Stomach (tissue), 8 donors: ENCODE measurements at regions not wholly inside any gene's neighbourhood (a gene's known extent, or its start where the extent isn't known, plus 50 kb on each side); places are given as distances from the start of the nearest gene placed in this dataset.
A peak's percentile ranks its signal among the peaks of the same experiment; 100 is the strongest.

Source experiments
- DNase-seq, 2 donors: peaks; one replicate each; pipeline versions ENCODE4 v3.0.0 to v3.0.0-alpha.2; 2013 to 2019
- H3K27ac ChIP-seq, 5 donors: fragments of 200-600 bp in 4 of 5; sonication (generic) in 4 of 5; one replicate each; pipeline ENCODE4 v1.5.1; 2013 to 2019; ENCODE audit warnings: mild to moderate bottlenecking in 1 of 5, moderate library complexity in 1 of 5
- H3K27me3 ChIP-seq, 3 donors: fragments of 200-600 bp; sonication (generic); one replicate each; pipeline ENCODE4 v1.5.1; 2017 to 2019; ENCODE audit warnings: mixed run types in 1 of 3
- H3K36me3 ChIP-seq, 4 donors: fragments of 200-600 bp; sonication (generic); 1 replicate in 3 of 4; 2 replicates in 1 of 4; pipeline ENCODE4 v1.5.1; 2016 to 2019
- H3K4me1 ChIP-seq, 4 donors: fragments of 200-600 bp; sonication (generic); one replicate each; pipeline ENCODE4 v1.5.1; 2016 to 2019
- H3K4me3 ChIP-seq, 4 donors: fragments of 200-600 bp; sonication (generic) in 3 of 4; one replicate each; pipeline ENCODE4 v1.5.1; 2016 to 2019; ENCODE audit warnings: mild to moderate bottlenecking in 1 of 4
- H3K9me3 ChIP-seq, 4 donors: fragments of 200-600 bp; sonication (generic); one replicate each; pipeline ENCODE4 v1.5.1; 2016 to 2019
- EP300 ChIP-seq: sonication (generic); formaldehyde crosslinking; IDR thresholded peaks from one replicate; pipeline ENCODE4 v1.6.1; 2017; ENCODE audit warnings: antibody characterized with exemption
- POLR2A ChIP-seq, 4 donors: fragments of 450-650 bp; IDR thresholded peaks; one replicate each; pipeline ENCODE4 v1.6.1; 2016; ENCODE audit warnings: antibody characterized with exemption in 4 of 4, control low read depth in 2 of 4, mild to moderate bottlenecking in 1 of 4, moderate library complexity in 1 of 4
- POLR2AphosphoS5 ChIP-seq, 3 donors: sonication (generic); formaldehyde crosslinking; IDR thresholded peaks; one replicate each; pipeline ENCODE4 v1.6.1; 2016; ENCODE audit warnings: antibody characterized with exemption in 3 of 3
- WGBS, 5 donors: extraction: QIAGEN DNeasy Blood & Tissue Kit in 3 of 5; methylation state at CpG; one replicate each; pipeline versions ENCODE4 v1.1.5 to v1.1.7; 2013 to 2018; 5-methylcytosine and 5-hydroxymethylcytosine counted together
- intact Hi-C: fragments of 100-400 bp; cut with DNase I; formaldehyde crosslinking; loops from one replicate; pipeline ENCODE4 v1.15.1; 2023; ENCODE audit warnings: low total_unique reads
- TF ChIP-seq, protein P1 (sequence below), 7 experiments: fragments of 450-650 bp in 4 of 7; fragments of 200-600 bp in 3 of 7; sonication (generic) in 3 of 7; IDR thresholded peaks; one replicate each; pipeline ENCODE4 v1.5.1; 2016 to 2019; ENCODE audit warnings: antibody characterized with exemption in 7 of 7, control low read depth in 2 of 7, mild to moderate bottlenecking in 1 of 7
- donor health status: healthy with polysubstance abuse.
- donor health status: Bipolar disorder and iron deficiency.
- donor health status: healthy.

DNA sequence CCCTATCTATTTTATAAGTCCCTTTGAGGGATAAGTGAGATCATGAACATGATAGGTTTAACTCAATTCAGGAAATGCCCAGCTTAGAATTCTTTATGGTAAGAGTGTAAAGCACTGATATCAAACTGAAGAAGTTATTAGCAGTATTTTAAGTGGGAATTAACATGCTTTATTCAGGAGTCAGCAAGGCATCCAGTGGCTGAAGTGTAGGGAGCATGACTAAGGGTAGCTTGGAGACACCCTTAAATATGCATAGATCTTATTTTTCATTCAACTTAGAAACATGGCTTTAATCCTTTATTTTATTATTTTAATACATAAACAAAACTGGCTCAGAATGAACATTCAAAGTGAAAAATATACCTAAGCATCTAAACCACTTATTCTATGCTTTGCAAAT is 158.3 kb upstream of the LPP start:
- H3K27ac ChIP-seq, result no peak overlapping the region
- no peaks in the 10 kb centered on the region for H3K36me3 ChIP-seq
- H3K9me3 ChIP-seq, result no peaks in the 10 kb centered on the region
- no peak overlapping the region for H3K4me3 ChIP-seq
- H3K4me1 ChIP-seq, result peaks cover 0 to 22% (median 3%) of the 10 kb centered on the region in 4 donors
- no peak for DNase-seq
- H3K27me3 ChIP-seq, result no peaks in the 10 kb centered on the region
- intact Hi-C loops, result no loop called here
- no peak for TF ChIP-seq POLR2AphosphoS5 (IDR thresholded peaks at IDR 0.05)
- TF ChIP-seq EP300, result no peak
- TF ChIP-seq, protein P1, sequence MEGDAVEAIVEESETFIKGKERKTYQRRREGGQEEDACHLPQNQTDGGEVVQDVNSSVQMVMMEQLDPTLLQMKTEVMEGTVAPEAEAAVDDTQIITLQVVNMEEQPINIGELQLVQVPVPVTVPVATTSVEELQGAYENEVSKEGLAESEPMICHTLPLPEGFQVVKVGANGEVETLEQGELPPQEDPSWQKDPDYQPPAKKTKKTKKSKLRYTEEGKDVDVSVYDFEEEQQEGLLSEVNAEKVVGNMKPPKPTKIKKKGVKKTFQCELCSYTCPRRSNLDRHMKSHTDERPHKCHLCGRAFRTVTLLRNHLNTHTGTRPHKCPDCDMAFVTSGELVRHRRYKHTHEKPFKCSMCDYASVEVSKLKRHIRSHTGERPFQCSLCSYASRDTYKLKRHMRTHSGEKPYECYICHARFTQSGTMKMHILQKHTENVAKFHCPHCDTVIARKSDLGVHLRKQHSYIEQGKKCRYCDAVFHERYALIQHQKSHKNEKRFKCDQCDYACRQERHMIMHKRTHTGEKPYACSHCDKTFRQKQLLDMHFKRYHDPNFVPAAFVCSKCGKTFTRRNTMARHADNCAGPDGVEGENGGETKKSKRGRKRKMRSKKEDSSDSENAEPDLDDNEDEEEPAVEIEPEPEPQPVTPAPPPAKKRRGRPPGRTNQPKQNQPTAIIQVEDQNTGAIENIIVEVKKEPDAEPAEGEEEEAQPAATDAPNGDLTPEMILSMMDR (IDR thresholded peaks at IDR 0.05), result no peak
- no peak for TF ChIP-seq POLR2A (IDR thresholded peaks at IDR 0.05)

DNA sequence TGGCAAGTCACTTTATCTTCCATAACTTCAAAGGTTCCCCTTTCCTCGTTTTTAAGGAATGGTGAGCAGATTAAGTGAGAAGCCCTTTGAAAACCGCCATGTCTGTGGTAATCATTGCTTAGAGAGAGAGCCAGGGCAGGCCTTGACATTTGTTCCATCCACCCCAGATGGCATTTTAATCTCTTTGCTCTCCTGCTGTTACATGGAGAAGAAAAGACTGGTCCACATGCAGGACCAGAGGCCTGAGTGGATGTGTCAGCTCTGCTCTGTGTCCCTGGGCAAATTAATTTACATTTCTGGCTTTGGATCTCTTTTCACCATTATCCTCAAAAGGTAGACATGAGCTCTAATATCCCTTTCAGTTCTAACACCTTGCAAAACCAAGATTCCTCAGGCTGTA is 157.3 kb upstream of the LPP start:
- Histone ChIP-seq H3K4me3 (no peak overlapping the region), H3K4me1 (peaks cover 0 to 22% (median 4%) of the 10 kb centered on the region in 4 donors), H3K27ac (no peak overlapping the region), H3K9me3 (no peaks in the 10 kb centered on the region), H3K27me3 (no peaks in the 10 kb centered on the region), H3K36me3 (no peaks in the 10 kb centered on the region)
- TF ChIP-seq EP300, result no peak
- TF ChIP-seq, protein P1 (IDR thresholded peaks at IDR 0.05), result no peak
- WGBS, 5 donors, result 86 to 95% (median 90%) methylated on average over 2 of the region's 2 CpGs
- intact Hi-C loops, result no loop called here
- no peak for DNase-seq

DNA sequence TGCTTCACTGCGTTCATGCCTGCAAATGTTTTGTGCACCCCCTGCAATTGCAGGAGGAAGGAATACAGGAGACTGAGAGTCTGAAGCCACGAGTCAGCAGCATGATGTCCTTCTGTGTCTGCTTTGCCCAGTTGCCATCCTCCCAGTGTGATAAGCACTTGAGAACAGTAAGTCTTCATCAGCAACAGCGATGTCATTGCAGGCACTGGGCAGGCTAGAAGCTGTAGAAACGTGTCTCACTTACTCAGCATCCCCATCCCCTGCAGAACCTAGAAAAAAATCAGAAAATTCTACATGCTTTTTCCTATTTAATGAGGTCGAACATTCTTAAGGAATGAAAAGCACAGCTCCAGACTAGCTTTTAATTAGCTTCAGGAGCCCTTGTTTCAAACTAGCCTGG is 156.5 kb upstream of the LPP start:
- H3K36me3 ChIP-seq, result no peaks in the 10 kb centered on the region
- no peaks in the 10 kb centered on the region for H3K27me3 ChIP-seq
- peaks cover 0 to 22% (median 5%) of the 10 kb centered on the region in 4 donors for H3K4me1 ChIP-seq
- no peak for TF ChIP-seq POLR2A (IDR thresholded peaks at IDR 0.05)
- TF ChIP-seq EP300, result no peak
- no peak overlapping the region for H3K27ac ChIP-seq
- intact Hi-C loops, result no loop called here
- H3K4me3 ChIP-seq, result no peak overlapping the region
- no peaks in the 10 kb centered on the region for H3K9me3 ChIP-seq
- DNase-seq, result no peak
- WGBS, 5 donors, result 77 to 84% (median 79%) methylated on average over 5 of the region's 5 CpGs

DNA sequence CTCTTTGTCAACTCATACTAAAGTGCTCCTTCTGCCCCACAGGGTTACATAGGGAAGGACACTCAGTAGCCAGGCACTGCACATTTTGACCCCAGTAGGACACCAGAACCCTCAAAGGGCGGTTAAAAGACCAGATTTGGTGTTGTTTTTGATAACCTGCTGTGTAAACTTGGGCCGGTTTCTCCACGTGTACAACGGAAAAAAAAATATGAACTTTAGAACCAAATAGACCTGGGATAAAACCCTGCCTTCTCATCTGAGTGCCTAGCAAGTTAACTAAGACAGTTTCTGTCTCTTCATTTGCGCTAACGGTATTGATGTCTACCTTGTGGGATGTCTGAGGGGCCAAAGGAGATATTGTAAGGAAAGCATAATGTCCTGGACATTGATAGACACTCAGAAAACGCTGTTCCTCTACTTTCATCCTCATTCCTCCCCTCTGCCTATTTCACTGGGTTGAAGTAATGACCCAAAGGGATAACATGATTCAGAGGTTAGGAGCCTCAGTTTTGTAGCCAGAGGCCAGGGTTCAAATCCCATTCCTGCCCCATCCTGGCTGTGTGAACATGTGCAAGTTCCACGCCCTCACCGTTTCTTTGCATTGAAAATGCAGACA is 155.9 kb upstream of the LPP start:
- Histone ChIP-seq H3K27me3 (no peaks in the 10 kb centered on the region), H3K9me3 (no peaks in the 10 kb centered on the region), H3K4me3 (no peak overlapping the region), H3K4me1 (peaks cover 0 to 24% (median 11%) of the 10 kb centered on the region in 4 donors), H3K36me3 (no peaks in the 10 kb centered on the region), H3K27ac (no peak overlapping the region)
- TF ChIP-seq, protein P1 (IDR thresholded peaks at IDR 0.05), result no peak
- TF ChIP-seq POLR2A (IDR thresholded peaks at IDR 0.05) (no peak), POLR2AphosphoS5 (IDR thresholded peaks at IDR 0.05) (no peak), EP300 (no peak)
- 48 to 66% (median 65%) methylated on average over 9 of the region's 9 CpGs for WGBS, 5 donors
- peak in 1 of 2 donors; percentile 28 for DNase-seq
- intact Hi-C loops, result no loop called here

DNA sequence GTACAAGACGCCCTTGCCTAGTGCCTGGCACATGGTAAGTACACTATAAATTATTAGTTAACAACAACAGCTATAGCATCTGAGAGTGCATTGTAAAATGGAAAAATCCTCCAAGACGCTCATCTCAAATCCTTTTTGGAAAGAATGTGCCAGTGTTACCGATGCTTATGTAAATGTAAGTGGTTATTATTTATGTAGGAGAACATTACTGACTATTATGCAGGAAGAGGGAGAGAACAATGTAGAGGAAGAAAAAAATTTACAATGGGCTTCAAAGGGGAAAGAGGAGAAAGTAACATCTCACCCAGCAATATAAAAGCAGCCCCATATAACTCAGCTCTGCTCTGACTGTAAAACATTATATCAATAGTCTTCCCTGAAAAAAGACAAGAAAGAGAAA is 155.3 kb upstream of the LPP start:
- Histone ChIP-seq H3K36me3 (no peaks in the 10 kb centered on the region), H3K9me3 (no peaks in the 10 kb centered on the region), H3K27me3 (no peaks in the 10 kb centered on the region), H3K4me1 (peaks cover under 1 to 29% (median 16%) of the 10 kb centered on the region in 4 donors), H3K4me3 (no peak overlapping the region), H3K27ac (no peak overlapping the region)
- TF ChIP-seq, protein P1 (IDR thresholded peaks at IDR 0.05), result no peak
- no peak for TF ChIP-seq POLR2AphosphoS5 (IDR thresholded peaks at IDR 0.05)
- no peak for TF ChIP-seq POLR2A (IDR thresholded peaks at IDR 0.05)
- no peak for TF ChIP-seq EP300
- DNase-seq, result no peak
- WGBS, 5 donors, result 80 to 87% (median 83%) methylated on average over 3 of the region's 3 CpGs
- intact Hi-C loops, result no loop called here
